SU-DHL-6 (cell line): ENCODE measurements at regions not wholly inside any gene's neighbourhood (a gene's known extent, or its start where the extent isn't known, plus 50 kb on each side); places are given as distances from the start of the nearest gene placed in this dataset.

Source experiments
- EZH2phosphoT487 ChIP-seq: fragments of 200-600 bp; sonication (generic), shearing (Covaris generic); conservative IDR thresholded peaks from 2 replicates; pipeline ENCODE4 v1.6.1; 2018; ENCODE audit warnings: mild to moderate bottlenecking, antibody characterized with exemption, low read length, moderate library complexity, mixed read lengths
- TF ChIP-seq, protein P1 (sequence below): fragments of 200-600 bp; sonication (generic); IDR thresholded peaks from one replicate; pipeline ENCODE4 v1.5.1; 2017; ENCODE audit warnings: antibody characterized with exemption, mild to moderate bottlenecking, low read length, moderate library complexity; ENCODE audit not compliant: insufficient read depth, poor library complexity, severe bottlenecking

DNA sequence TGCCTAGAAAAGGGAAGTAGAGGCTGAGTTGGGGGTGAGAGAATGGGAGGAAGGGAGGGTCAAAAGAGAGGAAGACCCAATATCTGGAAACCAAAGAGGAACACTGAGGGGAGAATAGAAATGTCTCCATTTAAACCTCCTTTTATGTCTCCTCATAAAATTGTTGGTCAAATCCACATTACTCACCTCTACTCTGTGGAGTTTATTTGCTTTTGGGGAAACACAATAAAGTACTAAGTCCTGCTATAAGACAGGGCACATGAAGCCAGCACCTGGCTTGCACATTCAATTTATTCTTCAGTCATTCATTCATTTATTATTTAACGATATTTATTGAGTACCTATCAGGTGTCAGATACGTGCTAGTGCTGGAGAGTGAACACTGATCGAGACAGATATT, 60.3 kb upstream of the NFE2L2 start:
- TF ChIP-seq, protein P1, sequence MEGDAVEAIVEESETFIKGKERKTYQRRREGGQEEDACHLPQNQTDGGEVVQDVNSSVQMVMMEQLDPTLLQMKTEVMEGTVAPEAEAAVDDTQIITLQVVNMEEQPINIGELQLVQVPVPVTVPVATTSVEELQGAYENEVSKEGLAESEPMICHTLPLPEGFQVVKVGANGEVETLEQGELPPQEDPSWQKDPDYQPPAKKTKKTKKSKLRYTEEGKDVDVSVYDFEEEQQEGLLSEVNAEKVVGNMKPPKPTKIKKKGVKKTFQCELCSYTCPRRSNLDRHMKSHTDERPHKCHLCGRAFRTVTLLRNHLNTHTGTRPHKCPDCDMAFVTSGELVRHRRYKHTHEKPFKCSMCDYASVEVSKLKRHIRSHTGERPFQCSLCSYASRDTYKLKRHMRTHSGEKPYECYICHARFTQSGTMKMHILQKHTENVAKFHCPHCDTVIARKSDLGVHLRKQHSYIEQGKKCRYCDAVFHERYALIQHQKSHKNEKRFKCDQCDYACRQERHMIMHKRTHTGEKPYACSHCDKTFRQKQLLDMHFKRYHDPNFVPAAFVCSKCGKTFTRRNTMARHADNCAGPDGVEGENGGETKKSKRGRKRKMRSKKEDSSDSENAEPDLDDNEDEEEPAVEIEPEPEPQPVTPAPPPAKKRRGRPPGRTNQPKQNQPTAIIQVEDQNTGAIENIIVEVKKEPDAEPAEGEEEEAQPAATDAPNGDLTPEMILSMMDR: no peak
- TF ChIP-seq EZH2phosphoT487: no peak
